ENCODE measurements at regions not wholly inside any gene's neighbourhood (a gene's known extent, or its start where the extent isn't known, plus 50 kb on each side); places are given as distances from the start of the nearest gene placed in this dataset.
"Not testable (repeated sequence)": the region's sequence is repeated elsewhere in the genome, so short reads cannot be mapped to it uniquely, and the experiment has no call there.

- peak; percentile 7 for DNase-seq (ENCODE audit: low read depth)
Measured at GRCh38 chr6:153425536-153425935, 294.5 kb upstream of the RGS17 start.

GRCh38 chr6:153424719-153425400, 293.8 kb upstream of the RGS17 start:
- DNase-seq (ENCODE audit: low read depth), result peak; percentile 35

DNA sequence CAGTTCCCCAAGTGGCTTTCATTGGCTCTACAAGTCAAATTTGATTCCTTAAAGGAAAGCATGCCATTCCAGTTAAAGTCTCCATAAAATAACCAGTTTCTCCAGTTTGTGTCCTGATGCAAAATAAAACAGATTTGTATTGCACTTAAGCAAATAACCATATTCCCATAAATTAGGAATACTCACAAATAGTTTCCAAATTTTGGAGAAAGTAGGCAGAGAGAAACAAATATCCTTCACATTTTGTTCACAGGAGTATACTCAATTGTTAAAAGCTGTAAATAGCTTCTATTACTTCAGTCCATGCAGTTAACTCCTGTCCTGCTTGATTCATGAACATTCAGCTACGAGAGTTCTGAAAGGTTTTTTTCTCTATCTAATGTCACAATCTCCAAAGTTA, 281.4 kb upstream of the RGS17 start:
- DNase-seq (ENCODE audit: low read depth), result no peak

DNA sequence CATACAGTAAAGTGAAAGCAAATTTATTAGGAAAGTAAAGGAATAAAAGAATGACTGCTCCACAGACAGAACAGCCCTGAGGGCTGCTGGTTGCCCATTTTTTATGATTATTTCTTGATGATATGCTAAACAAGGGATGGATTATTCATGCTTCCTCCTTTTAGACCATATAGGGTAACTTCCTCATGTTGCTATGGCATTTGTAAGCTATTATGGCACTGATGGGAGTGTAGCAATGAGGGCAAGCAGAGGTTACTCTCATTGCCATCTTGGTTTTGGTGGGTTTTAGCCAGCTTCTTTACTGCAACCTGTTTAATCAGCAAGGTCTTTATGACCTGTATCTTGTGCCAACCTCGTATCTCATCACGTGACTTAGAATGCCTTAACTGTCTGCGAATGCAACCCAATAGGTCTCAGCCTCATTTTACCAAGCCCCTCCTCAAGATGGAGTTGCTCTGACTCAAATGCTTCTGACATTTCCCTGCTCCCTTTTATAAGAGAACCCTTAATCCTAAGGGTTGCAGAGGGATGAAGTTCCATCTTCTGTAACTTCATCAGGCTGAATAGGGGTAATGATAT, 280.1 kb upstream of the RGS17 start:
- DNase-seq (ENCODE audit: low read depth), result no peak

GRCh38 chr6:153405931-153406330, 274.8 kb upstream of the RGS17 start:
- no peak for DNase-seq (ENCODE audit: low read depth)

DNA sequence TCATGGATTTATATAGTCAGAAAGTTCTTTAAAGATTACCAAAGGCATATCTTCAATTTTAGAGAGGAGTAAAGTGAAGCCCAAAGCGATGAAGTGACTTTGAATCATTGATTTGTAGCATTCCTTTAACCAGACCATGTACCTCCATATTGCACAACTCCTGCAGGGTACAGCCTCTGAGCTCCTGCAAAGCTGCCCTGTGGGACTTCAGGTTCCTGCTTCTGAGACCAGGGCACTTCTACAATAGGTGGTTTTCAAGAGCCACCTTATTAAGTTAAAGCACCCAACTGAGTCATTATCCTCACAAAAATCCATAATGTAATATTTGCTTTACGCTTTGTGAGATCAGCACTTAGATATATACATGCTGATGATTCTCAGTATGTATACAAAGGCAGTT, 270.7 kb upstream of the RGS17 start:
- DNase-seq (ENCODE audit: low read depth), result no peak

GRCh38 chr6:153392156-153392555, 261.1 kb upstream of the RGS17 start:
- peak; percentile 8 for DNase-seq (ENCODE audit: low read depth)

GRCh38 chr6:153373869-153374268, 242.8 kb upstream of the RGS17 start:
- no peak for DNase-seq (ENCODE audit: low read depth)

DNA sequence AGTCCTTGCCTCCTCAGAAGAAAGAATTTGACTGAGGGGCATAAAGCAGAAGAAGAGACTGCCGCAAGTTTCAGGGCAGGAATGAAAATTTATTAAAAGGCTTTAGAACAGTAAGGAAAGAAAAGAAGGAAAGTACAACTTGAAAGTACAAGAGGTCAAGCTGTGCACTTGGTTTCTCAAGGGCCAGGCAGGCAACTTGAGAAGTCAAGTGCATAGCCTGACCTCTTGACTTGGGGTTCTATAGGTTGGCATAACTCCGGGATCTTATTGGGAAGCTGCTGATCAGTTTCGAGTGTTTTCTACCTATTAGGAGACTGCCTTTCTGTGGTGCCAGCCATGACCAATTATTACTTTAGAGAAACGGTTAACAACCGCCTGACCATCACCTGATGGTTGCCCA, 237.0 kb upstream of the RGS17 start:
- DNase-seq (ENCODE audit: low read depth), result no peak

- no peak for DNase-seq (ENCODE audit: low read depth)
Measured at GRCh38 chr6:153367021-153367420, 235.9 kb upstream of the RGS17 start.

GRCh38 chr6:153357391-153357790, 226.3 kb upstream of the RGS17 start:
- no peak for DNase-seq (ENCODE audit: low read depth)

DNA sequence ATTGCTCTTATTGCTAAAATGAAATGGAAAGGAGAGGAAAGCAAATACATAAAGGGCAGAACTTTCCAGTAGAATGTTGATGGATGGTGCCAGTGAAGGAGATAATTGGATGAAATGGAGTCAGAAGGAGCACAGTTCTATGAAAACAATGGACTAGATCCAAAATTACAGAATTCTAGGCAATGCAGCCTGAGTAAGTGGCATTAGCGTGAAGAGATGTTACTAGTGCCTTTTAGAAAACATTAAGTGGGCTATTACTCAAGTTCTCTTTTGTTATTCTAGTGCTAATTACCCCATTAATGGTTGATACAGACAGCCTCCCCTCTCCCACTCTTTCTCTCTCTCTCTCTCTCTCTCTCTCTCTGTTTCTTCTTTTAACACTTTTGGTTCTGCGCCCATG, 209.5 kb upstream of the RGS17 start:
- DNase-seq (ENCODE audit: low read depth), result no peak

DNA sequence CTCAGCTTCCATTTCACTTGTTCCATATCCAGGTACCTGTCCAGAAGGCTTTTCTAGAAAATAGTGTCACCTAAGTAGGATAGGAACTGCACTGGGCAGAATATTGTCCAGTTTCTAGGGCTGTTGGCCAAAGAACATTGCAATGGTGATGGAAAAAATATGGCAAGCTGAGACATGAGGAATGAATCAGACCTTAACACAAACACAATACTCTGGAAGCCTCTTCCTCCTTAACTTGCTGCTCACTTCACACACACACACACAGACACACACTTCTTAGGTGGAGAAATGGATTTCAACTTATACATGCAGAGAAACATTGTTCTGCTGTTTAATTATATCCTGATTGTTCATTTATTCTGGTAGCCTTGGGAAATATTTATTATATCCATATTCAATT, 203.0 kb upstream of the RGS17 start:
- DNase-seq (ENCODE audit: low read depth), result no peak

GRCh38 chr6:153331221-153331620, 200.1 kb upstream of the RGS17 start:
- not testable (repeated sequence) for DNase-seq (ENCODE audit: low read depth)

DNA sequence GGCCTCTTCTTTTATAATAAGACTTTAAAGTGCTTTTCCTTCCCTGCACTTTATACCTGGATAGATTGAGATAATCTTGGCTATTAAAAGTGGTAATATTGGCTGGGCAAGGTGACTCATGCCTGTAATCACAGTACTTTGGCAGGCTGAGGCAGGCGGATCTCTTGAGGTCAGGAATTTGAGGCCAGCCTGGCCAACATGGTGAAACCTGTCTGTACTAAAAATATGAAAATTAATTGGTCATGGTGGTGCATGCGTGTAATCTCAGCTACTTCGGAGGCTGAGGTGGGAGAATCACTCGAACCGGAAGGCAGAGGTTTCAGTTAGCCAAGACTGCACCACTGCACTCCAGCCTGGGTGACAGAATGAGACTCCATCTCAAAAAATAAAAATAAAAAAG, 197.1 kb upstream of the RGS17 start:
- DNase-seq (ENCODE audit: low read depth), result peak; percentile 20

GRCh38 chr6:153325661-153326060, 194.6 kb upstream of the RGS17 start:
- no peak for DNase-seq (ENCODE audit: low read depth)

DNA sequence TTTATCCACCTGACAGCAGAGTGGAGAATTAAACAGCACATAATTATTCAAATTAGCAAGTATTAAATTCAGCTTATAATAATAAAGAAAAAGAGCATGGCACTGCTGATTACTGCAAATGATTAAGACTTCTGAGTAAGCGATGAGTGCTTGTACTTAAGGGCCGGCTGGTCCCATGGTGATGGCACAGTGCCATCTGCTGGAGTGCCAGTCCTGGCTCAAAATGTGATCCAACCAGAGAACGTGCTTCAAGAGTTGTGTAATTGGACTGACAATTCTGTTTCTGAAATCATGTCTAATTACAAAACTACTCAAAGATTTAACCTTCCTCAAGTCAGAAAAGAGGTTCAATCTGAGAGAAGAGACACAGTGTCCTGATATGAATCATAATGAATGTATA, 181.6 kb upstream of the RGS17 start:
- DNase-seq (ENCODE audit: low read depth), result peak; percentile 61

- no peak for DNase-seq (ENCODE audit: low read depth)
Measured at GRCh38 chr6:153309651-153310050, 178.6 kb upstream of the RGS17 start.

DNA sequence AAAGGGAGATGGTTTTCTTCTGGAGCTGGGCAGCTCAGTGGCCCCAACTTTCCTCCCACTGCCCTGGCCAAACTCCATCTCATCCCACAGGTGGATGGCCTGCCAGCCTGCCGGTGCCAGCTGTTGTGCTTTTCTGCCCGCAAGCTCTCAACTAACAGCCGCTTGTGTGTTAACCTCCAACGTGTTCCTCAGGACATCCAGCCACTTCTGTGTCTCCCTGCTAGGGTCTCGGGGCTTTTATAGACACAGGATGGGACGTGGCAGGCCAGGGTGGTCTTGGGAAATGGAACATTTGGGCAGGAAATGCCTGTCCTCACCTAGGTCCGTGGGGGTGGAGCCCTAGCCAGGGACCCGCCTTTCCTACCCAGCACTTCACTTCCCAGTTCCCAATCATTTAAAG, 171.1 kb upstream of the RGS17 start:
- no peak for DNase-seq (ENCODE audit: low read depth)

DNA sequence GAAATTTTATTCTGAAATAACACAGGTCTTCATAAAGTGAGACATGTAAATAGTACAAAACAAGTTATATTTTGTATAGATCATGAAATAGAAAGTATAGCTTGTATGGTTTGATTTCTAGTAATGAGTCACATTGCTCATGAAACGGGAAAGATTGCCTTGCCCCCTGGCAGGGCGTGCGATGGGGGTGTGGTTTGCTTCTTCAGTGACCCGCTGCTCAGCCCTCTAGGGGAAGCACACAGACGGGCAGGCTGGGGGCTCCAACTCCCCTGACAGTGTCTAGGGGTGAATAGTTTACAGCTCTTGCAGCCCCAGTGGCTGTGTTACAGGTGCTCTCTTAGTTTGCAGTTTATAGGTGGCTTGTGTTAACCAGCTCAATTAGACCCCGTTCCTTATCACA, 170.5 kb upstream of the RGS17 start:
- DNase-seq (ENCODE audit: low read depth), result no peak

GRCh38 chr6:153282456-153282855, 151.4 kb upstream of the RGS17 start:
- not testable (repeated sequence) for DNase-seq (ENCODE audit: low read depth)

- DNase-seq (ENCODE audit: low read depth), result no peak
Measured at GRCh38 chr6:153275997-153276396, 144.9 kb upstream of the RGS17 start.

GRCh38 chr6:153272201-153272980, 141.3 kb upstream of the RGS17 start:
- DNase-seq (ENCODE audit: low read depth), result no peak

All from M059J (cell line).